ENCODE measurements at regions not wholly inside any gene's neighbourhood (a gene's known extent, or its start where the extent isn't known, plus 50 kb on each side); places are given as distances from the start of the nearest gene placed in this dataset.

DNA sequence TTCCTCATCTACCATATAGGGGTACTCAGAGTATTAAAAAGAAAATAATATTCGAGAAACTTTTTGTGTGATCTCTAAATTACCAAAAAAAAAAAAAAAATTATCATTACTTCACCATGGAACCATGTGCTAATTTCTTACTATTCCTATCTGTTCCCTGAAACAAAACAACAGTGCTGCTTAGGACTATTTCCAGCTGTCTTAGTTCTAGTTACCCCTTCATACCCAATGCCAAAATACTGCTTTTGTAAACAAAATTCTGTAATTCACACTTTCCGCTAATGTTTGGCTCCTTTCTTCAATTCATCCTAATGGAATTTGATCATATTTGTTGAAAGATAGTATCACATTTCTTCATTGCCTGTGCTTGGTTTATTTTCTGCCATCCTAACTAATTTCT, 470.2 kb downstream of the BTG1 start:
- no peak for DNase-seq (ENCODE audit: unreplicated experiment)
- Mint-ChIP-seq H3K4me1 (ENCODE audit: insufficient read depth, unreplicated experiment) (no peaks in the 10 kb centered on the region), H3K36me3 (ENCODE audit: insufficient read depth, unreplicated experiment) (no peaks in the 10 kb centered on the region), H3K9me3 (ENCODE audit: unreplicated experiment) (no peaks in the 10 kb centered on the region), H3K27ac (ENCODE audit: low read depth, unreplicated experiment) (no peak overlapping the region), H3K27me3 (ENCODE audit: insufficient read depth, unreplicated experiment) (no peaks in the 10 kb centered on the region), H3K4me3 (ENCODE audit: unreplicated experiment) (no peak overlapping the region)
- no TSS peak for BruUV-seq (replicated peaks)
- ChIA-PET CTCF (interaction anchor here (0.7 kb wide), 1 partner anchor 117 kb away, joined by 4 read pairs; no protein-coding TSS in a partner anchor), POLR2A (no interaction called here)
- TF ChIP-seq CTCF (IDR thresholded peaks at IDR 0.05; ENCODE audit: unreplicated experiment) = no peak
- intact Hi-C loops (cut with micrococcal nuclease) = no loop called here

DNA sequence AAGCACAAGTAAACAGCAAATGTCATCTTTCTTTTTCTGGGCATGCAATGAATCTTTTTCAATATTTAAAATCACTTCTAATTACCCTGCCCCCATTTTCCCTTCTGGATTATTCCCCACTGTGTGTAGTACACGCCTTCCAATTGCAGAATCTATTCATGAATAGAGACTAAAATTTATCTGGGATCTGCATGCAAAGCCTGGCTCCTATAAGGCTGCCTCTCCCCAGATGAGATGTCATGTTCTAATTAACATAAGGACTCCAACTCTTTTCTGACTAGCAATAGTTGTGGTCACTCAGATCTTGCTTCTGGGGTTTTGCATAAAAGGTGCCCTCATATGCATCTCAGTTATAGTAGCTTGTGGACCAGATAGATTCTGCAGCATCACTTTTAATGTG, 473.5 kb downstream of the BTG1 start:
- no peak for DNase-seq (ENCODE audit: unreplicated experiment)
- H3K36me3 Mint-ChIP-seq (ENCODE audit: insufficient read depth, unreplicated experiment) = no peaks in the 10 kb centered on the region
- intact Hi-C loops (cut with micrococcal nuclease) = no loop called here
- ChIA-PET CTCF (interaction anchor here (0.6 to 0.8 kb wide), 2 partner anchors 27 to 442 kb away, joined by 3 read pairs; no protein-coding TSS in a partner anchor), POLR2A (interaction anchor here (0.5 to 0.9 kb wide), 2 partner anchors 15 to 191 kb away, joined by 3 read pairs; no protein-coding TSS in a partner anchor)
- H3K4me1 Mint-ChIP-seq (ENCODE audit: insufficient read depth, unreplicated experiment) = no peaks in the 10 kb centered on the region
- no peaks in the 10 kb centered on the region for H3K27me3 Mint-ChIP-seq (ENCODE audit: insufficient read depth, unreplicated experiment)
- TF ChIP-seq CTCF (IDR thresholded peaks at IDR 0.05; ENCODE audit: unreplicated experiment) = no peak
- no TSS peak for BruUV-seq (replicated peaks)
- H3K27ac Mint-ChIP-seq (ENCODE audit: low read depth, unreplicated experiment) = no peak overlapping the region
- H3K9me3 Mint-ChIP-seq (ENCODE audit: unreplicated experiment) = no peaks in the 10 kb centered on the region
- H3K4me3 Mint-ChIP-seq (ENCODE audit: unreplicated experiment) = no peak overlapping the region

DNA sequence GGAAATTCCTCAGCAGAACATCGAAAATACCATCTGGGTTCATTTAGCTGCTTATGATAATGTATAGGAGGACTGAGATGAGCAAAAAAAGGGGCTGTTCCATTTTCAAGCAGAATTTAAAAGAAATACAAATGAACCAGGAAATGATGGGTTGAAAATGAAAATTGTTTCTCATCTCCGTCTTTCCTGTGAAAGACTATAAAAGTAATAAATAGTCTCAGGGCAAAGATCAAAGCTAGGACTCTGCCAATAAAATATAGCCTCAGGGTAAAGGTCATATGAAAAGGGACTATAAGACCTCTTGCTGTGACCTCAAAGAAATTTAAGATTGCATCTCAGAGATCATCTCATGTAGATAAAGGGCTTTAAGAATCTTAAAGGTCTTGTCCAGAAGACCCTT, 478.0 kb downstream of the BTG1 start:
- H3K9me3 Mint-ChIP-seq (ENCODE audit: unreplicated experiment) = no peaks in the 10 kb centered on the region
- no peaks in the 10 kb centered on the region for H3K4me1 Mint-ChIP-seq (ENCODE audit: insufficient read depth, unreplicated experiment)
- ChIA-PET CTCF (no interaction called here), POLR2A (no interaction called here)
- no peak overlapping the region for H3K27ac Mint-ChIP-seq (ENCODE audit: low read depth, unreplicated experiment)
- TF ChIP-seq CTCF (IDR thresholded peaks at IDR 0.05; ENCODE audit: unreplicated experiment) = no peak
- no peaks in the 10 kb centered on the region for H3K36me3 Mint-ChIP-seq (ENCODE audit: insufficient read depth, unreplicated experiment)
- no peak overlapping the region for H3K4me3 Mint-ChIP-seq (ENCODE audit: unreplicated experiment)
- no peaks in the 10 kb centered on the region for H3K27me3 Mint-ChIP-seq (ENCODE audit: insufficient read depth, unreplicated experiment)
- no TSS peak for BruUV-seq (replicated peaks)
- intact Hi-C loops (cut with micrococcal nuclease) = no loop called here
- DNase-seq (ENCODE audit: unreplicated experiment) = no peak

DNA sequence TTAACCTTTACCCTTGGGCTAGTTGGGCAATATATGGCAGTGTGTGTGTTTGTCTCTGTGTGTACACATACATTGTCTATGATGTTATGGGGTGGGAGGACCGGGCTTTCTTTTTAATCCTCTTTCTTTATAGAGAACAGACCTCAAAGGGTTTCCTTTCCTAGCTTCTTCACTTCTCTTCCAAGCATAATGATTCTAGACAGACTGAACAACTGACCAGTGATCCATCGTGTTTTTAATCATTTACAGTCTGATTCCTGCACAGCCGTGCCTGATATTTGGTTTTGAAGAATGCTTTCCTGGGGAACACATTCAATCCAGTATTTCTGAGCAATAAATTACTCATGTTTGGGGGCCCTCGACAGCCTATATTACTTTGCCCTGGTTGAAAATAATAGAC, 481.1 kb upstream of the DCN start:
- no peak for TF ChIP-seq CTCF (IDR thresholded peaks at IDR 0.05; ENCODE audit: unreplicated experiment)
- DNase-seq (ENCODE audit: unreplicated experiment) = no peak
- POLR2A ChIA-PET = no interaction called here
- BruUV-seq (replicated peaks) = no TSS peak
- no peaks in the 10 kb centered on the region for H3K27me3 Mint-ChIP-seq (ENCODE audit: insufficient read depth, unreplicated experiment)
- no peak overlapping the region for H3K4me3 Mint-ChIP-seq (ENCODE audit: unreplicated experiment)
- no peak overlapping the region for H3K27ac Mint-ChIP-seq (ENCODE audit: low read depth, unreplicated experiment)
- intact Hi-C loops (cut with micrococcal nuclease) = no loop called here
- no peaks in the 10 kb centered on the region for H3K9me3 Mint-ChIP-seq (ENCODE audit: unreplicated experiment)
- H3K4me1 Mint-ChIP-seq (ENCODE audit: insufficient read depth, unreplicated experiment) = no peaks in the 10 kb centered on the region
- peaks cover 6% of the 10 kb centered on the region for H3K36me3 Mint-ChIP-seq (ENCODE audit: insufficient read depth, unreplicated experiment)
- CTCF ChIA-PET = no interaction called here

Measured in MCF 10A (cell line).